ENCODE measurements at regions not wholly inside any gene's neighbourhood (a gene's known extent, or its start where the extent isn't known, plus 50 kb on each side); places are given as distances from the start of the nearest gene placed in this dataset.

- no peaks in the 10 kb centered on the region for H3K4me1 ChIP-seq (ENCODE audit: control insufficient read depth in 4 of 4, insufficient read depth in 4 of 4, low read length in 3 of 4)
- no peaks in the 10 kb centered on the region for H3K27me3 ChIP-seq (ENCODE audit: control insufficient read depth in 4 of 4, insufficient read depth in 4 of 4, low read length in 3 of 4)
- WGBS, result 69% methylated on average over 12 of the region's 12 CpGs
- no peak overlapping the region for H3K4me3 ChIP-seq (ENCODE audit: low read depth in 1 of 3, low read length in 3 of 3)
- H3K36me3 ChIP-seq (ENCODE audit: control insufficient read depth in 4 of 4, insufficient read depth in 3 of 4, low read depth in 1 of 4, low read length in 3 of 4), result no peaks in the 10 kb centered on the region
- DNase-seq (ENCODE audit: low spot score), result no peak
- TF ChIP-seq REST (IDR thresholded peaks at IDR 0.05) (no peak), SP1 (IDR thresholded peaks at IDR 0.05) (no peak), FOXA1 (IDR thresholded peaks at IDR 0.05) (no peak), EGR1 (IDR thresholded peaks at IDR 0.05; ENCODE audit: low read depth in 2 of 2) (no peak)
- no peak overlapping the region for H3K9ac ChIP-seq (ENCODE audit: low read depth in 1 of 2, low read length in 2 of 2)
- H3K9me3 ChIP-seq (ENCODE audit: control insufficient read depth in 4 of 4, low read length in 3 of 4), result no peaks in the 10 kb centered on the region
- H3K27ac ChIP-seq (ENCODE audit: low read depth in 1 of 2, low read length in 2 of 2), result no peak overlapping the region
These were observed 214.1 kb upstream of the IER5L start for GRCh38 chr9:129392093-129392541.

GRCh38 chr9:129391221-129391661 lies 213.2 kb upstream of the IER5L start:
- TF ChIP-seq JUND (IDR thresholded peaks at IDR 0.05), result no peak
- TF ChIP-seq FOXA2 (IDR thresholded peaks at IDR 0.05), result no peak
- TF ChIP-seq ATF3 (IDR thresholded peaks at IDR 0.05), result no peak
- TF ChIP-seq NR2F2 (IDR thresholded peaks at IDR 0.05), result no peak
- TF ChIP-seq CTCF (IDR thresholded peaks at IDR 0.05; ENCODE audit: low read depth, low read length, missing input control), result no peak
- TF ChIP-seq SP1 (IDR thresholded peaks at IDR 0.05), result no peak
- TF ChIP-seq HNF4G (IDR thresholded peaks at IDR 0.05), result no peak
- TF ChIP-seq MAX (IDR thresholded peaks at IDR 0.05), result no peak
- no peak for TF ChIP-seq FOXA1 (IDR thresholded peaks at IDR 0.05)
- Histone ChIP-seq H3K4me3 (ENCODE audit: low read depth in 1 of 3, low read length in 3 of 3) (no peak overlapping the region), H3K4me1 (ENCODE audit: control insufficient read depth in 4 of 4, insufficient read depth in 4 of 4, low read length in 3 of 4) (no peaks in the 10 kb centered on the region), H3K27me3 (ENCODE audit: control insufficient read depth in 4 of 4, insufficient read depth in 4 of 4, low read length in 3 of 4) (no peaks in the 10 kb centered on the region), H3K27ac (ENCODE audit: low read depth in 1 of 2, low read length in 2 of 2) (no peak overlapping the region), H3K36me3 (ENCODE audit: control insufficient read depth in 4 of 4, insufficient read depth in 3 of 4, low read depth in 1 of 4, low read length in 3 of 4) (no peaks in the 10 kb centered on the region), H3K9me3 (ENCODE audit: control insufficient read depth in 4 of 4, low read length in 3 of 4) (no peaks in the 10 kb centered on the region), H3K9ac (ENCODE audit: low read depth in 1 of 2, low read length in 2 of 2) (no peak overlapping the region)
- DNase-seq (ENCODE audit: low spot score), result no peak
- WGBS, result 93% methylated on average over 12 of the region's 12 CpGs

GRCh38 chr9:129390541-129390940 lies 212.5 kb upstream of the IER5L start:
- Histone ChIP-seq H3K4me3 (ENCODE audit: low read depth in 1 of 3, low read length in 3 of 3) (no peak overlapping the region), H3K4me1 (ENCODE audit: control insufficient read depth in 4 of 4, insufficient read depth in 4 of 4, low read length in 3 of 4) (no peaks in the 10 kb centered on the region), H3K9me3 (ENCODE audit: control insufficient read depth in 4 of 4, low read length in 3 of 4) (no peaks in the 10 kb centered on the region), H3K9ac (ENCODE audit: low read depth in 1 of 2, low read length in 2 of 2) (no peak overlapping the region), H3K27ac (ENCODE audit: low read depth in 1 of 2, low read length in 2 of 2) (no peak overlapping the region), H3K36me3 (ENCODE audit: control insufficient read depth in 4 of 4, insufficient read depth in 3 of 4, low read depth in 1 of 4, low read length in 3 of 4) (no peaks in the 10 kb centered on the region), H3K27me3 (ENCODE audit: control insufficient read depth in 4 of 4, insufficient read depth in 4 of 4, low read length in 3 of 4) (no peaks in the 10 kb centered on the region)
- WGBS, result 88% methylated on average over 3 of the region's 3 CpGs
- no peak for DNase-seq (ENCODE audit: low spot score)
- TF ChIP-seq ATF3 (IDR thresholded peaks at IDR 0.05) (no peak), ZBTB33 (IDR thresholded peaks at IDR 0.05) (no peak), FOXA1 (IDR thresholded peaks at IDR 0.05) (no peak), TAF1 (conservative IDR thresholded peaks at IDR 0.05) (no peak), EGR1 (IDR thresholded peaks at IDR 0.05; ENCODE audit: low read depth in 2 of 2) (no peak), CTCF (IDR thresholded peaks at IDR 0.05; ENCODE audit: low read depth, low read length, missing input control) (no peak), YY1 (IDR thresholded peaks at IDR 0.05) (no peak), HNF4G (IDR thresholded peaks at IDR 0.05) (no peak)
